CD4-positive, alpha-beta T cell treated with Interleukin-21 for 1 hour (primary cell): ENCODE measurements at regions not wholly inside any gene's neighbourhood (a gene's known extent, or its start where the extent isn't known, plus 50 kb on each side); places are given as distances from the start of the nearest gene placed in this dataset.

ENCODE experiments used
- DNase-seq: peaks from one replicate; pipeline ENCODE4 v3.0.0-alpha.2; 2020

- no peak for DNase-seq
These were observed 167.0 kb downstream of the MRM1 start for GRCh38 chr17:36768394-36768793.

GRCh38 chr17:36773039-36773438, 164.2 kb upstream of the LHX1 start:
- DNase-seq = no peak

GRCh38 chr17:36777118-36777517, 160.2 kb upstream of the LHX1 start:
- no peak for DNase-seq

- no peak for DNase-seq
These were observed 158.8 kb upstream of the LHX1 start for GRCh38 chr17:36778448-36778847.

GRCh38 chr17:36779550-36779949, 157.7 kb upstream of the LHX1 start:
- no peak for DNase-seq

- no peak for DNase-seq
These were observed 152.6 kb upstream of the LHX1 start for GRCh38 chr17:36784633-36785032.

- DNase-seq = no peak
These were observed 150.4 kb upstream of the LHX1 start for GRCh38 chr17:36786867-36787266.

- no peak for DNase-seq
These were observed 145.9 kb upstream of the LHX1 start for GRCh38 chr17:36791150-36791941.

GRCh38 chr17:36791942-36792475, 145.3 kb upstream of the LHX1 start:
- no peak for DNase-seq

- DNase-seq = no peak
These were observed 144.4 kb upstream of the LHX1 start for GRCh38 chr17:36792849-36793248.

- DNase-seq = no peak
These were observed 143.3 kb upstream of the LHX1 start for GRCh38 chr17:36793976-36794375.

- DNase-seq = no peak
These were observed 129.6 kb upstream of the LHX1 start for GRCh38 chr17:36807496-36808179.

- no peak for DNase-seq
These were observed 129.1 kb upstream of the LHX1 start for GRCh38 chr17:36808180-36808661.

GRCh38 chr17:36812762-36813161, 124.5 kb upstream of the LHX1 start:
- no peak for DNase-seq

- no peak for DNase-seq
These were observed 123.9 kb upstream of the LHX1 start for GRCh38 chr17:36813357-36813756.

GRCh38 chr17:36813957-36814563, 123.2 kb upstream of the LHX1 start:
- DNase-seq = no peak

GRCh38 chr17:36814958-36815357, 122.3 kb upstream of the LHX1 start:
- DNase-seq = no peak

- no peak for DNase-seq
These were observed 120.9 kb upstream of the LHX1 start for GRCh38 chr17:36816214-36816906.

- DNase-seq = no peak
These were observed 120.4 kb upstream of the LHX1 start for GRCh38 chr17:36816907-36817288.

GRCh38 chr17:36817483-36818048, 119.7 kb upstream of the LHX1 start:
- no peak for DNase-seq

GRCh38 chr17:36818134-36818825, 119.0 kb upstream of the LHX1 start:
- no peak for DNase-seq
